SK-N-SH (cell line): ENCODE measurements at regions not wholly inside any gene's neighbourhood (a gene's known extent, or its start where the extent isn't known, plus 50 kb on each side); places are given as distances from the start of the nearest gene placed in this dataset.

Experiments used
- CTCF ChIA-PET: fragments of 300-600, 350-600 bp; formaldehyde crosslinking; extraction: SDS; loops from one replicate; lab custom pipeline; 2021; lab: Yijun Ruan, JAX
- POLR2A ChIA-PET: fragments of 350-600 bp; sonication (Branson Sonifier 250); formaldehyde crosslinking; extraction: SDS; loops from one replicate; lab custom pipeline; 2020; ENCODE audit warnings: antibody characterized with exemption, inconsistent platforms; lab: Yijun Ruan, JAX
- DNase-seq: peaks from one replicate; pipeline ENCODE4 v3.0.0; 2012
- H2AFZ ChIP-seq: fragments of 200-600 bp; sonication (generic); 2 replicates; pipeline ENCODE4 v1.8.1; 2016; ENCODE audit warnings: antibody characterized with exemption, mild to moderate bottlenecking, low read depth
- H3F3A ChIP-seq: fragments of 200-600 bp; sonication (generic); replicated peaks from 2 replicates; pipeline ENCODE3; 2016; ENCODE audit warnings: antibody characterized with exemption, mild to moderate bottlenecking; ENCODE audit not compliant: insufficient read depth
- H3K27ac ChIP-seq, 2 experiments: fragments of 200-500 bp in 1 of 2; fragments of 200-600 bp in 1 of 2; sonication (Bioruptor generic) in 1 of 2; sonication (generic), shearing (Covaris generic) in 1 of 2; 2 replicates each; pipeline versions ENCODE4 v1.5.1 to v1.6.1; 2014 to 2016; ENCODE audit warnings: low read depth in 2 of 2, inconsistent platforms in 1 of 2, low read length in 1 of 2, mild to moderate bottlenecking in 1 of 2, mixed read lengths in 1 of 2
- H3K27me3 ChIP-seq: fragments of 200-600 bp; sonication (generic), shearing (Covaris generic); 2 replicates; pipeline ENCODE4 v1.6.1; 2016; ENCODE audit warnings: mixed run types; ENCODE audit not compliant: insufficient read depth
- H3K36me3 ChIP-seq, 2 experiments: fragments of 200-500 bp in 1 of 2; fragments of 200-600 bp in 1 of 2; sonication (Bioruptor generic) in 1 of 2; sonication (generic) in 1 of 2; replicated peaks in 1 of 2; 2 replicates each; pipeline versions ENCODE3 to v1.5.1; 2014 to 2016; ENCODE audit warnings: low read length in 1 of 2, mild to moderate bottlenecking in 1 of 2; ENCODE audit not compliant: insufficient read depth in 2 of 2, control insufficient read depth in 1 of 2
- H3K4me1 ChIP-seq, 2 experiments: fragments of 200-500 bp in 1 of 2; fragments of 200-600 bp in 1 of 2; sonication (Bioruptor generic) in 1 of 2; sonication (generic), shearing (Covaris generic) in 1 of 2; 2 replicates each; pipeline versions ENCODE4 v1.5.1 to v1.6.1; 2014 to 2016; ENCODE audit warnings: low read depth in 1 of 2, low read length in 1 of 2, mixed run types in 1 of 2; ENCODE audit not compliant: insufficient read depth in 2 of 2, control insufficient read depth in 1 of 2
- H3K4me2 ChIP-seq: fragments of 200-600 bp; sonication (generic), shearing (Covaris generic); 2 replicates; pipeline ENCODE4 v1.6.1; 2017; ENCODE audit warnings: mixed run types
- H3K4me3 ChIP-seq, 2 experiments: fragments of 200-500 bp in 1 of 2; fragments of 200-600 bp in 1 of 2; sonication (Bioruptor generic) in 1 of 2; sonication (generic), shearing (Covaris generic) in 1 of 2; 2 replicates each; pipeline versions ENCODE4 v1.5.1 to v1.8.1; 2014 to 2016; ENCODE audit warnings: low read depth in 2 of 2, inconsistent platforms in 1 of 2, low read length in 1 of 2, mild to moderate bottlenecking in 1 of 2, mixed read lengths in 1 of 2, moderate library complexity in 1 of 2
- H3K79me2 ChIP-seq: fragments of 200-600 bp; sonication (generic); 2 replicates; pipeline ENCODE4 v1.8.1; 2017; ENCODE audit warnings: mild to moderate bottlenecking; ENCODE audit not compliant: insufficient read depth
- H3K9ac ChIP-seq: fragments of 200-600 bp; sonication (generic); 2 replicates; pipeline ENCODE4 v1.6.1; 2017; ENCODE audit warnings: mixed run types
- H3K9me2 ChIP-seq: fragments of 200-600 bp; sonication (generic); 2 replicates; pipeline ENCODE4 v1.6.1; 2017; ENCODE audit warnings: mixed run types
- H3K9me3 ChIP-seq: fragments of 200-600 bp; sonication (generic); 2 replicates; pipeline ENCODE4 v1.6.1; 2017; ENCODE audit warnings: mixed run types, mild to moderate bottlenecking, moderate library complexity
- H4K20me1 ChIP-seq: fragments of 200-600 bp; sonication (generic); 2 replicates; pipeline ENCODE4 v1.6.1; 2017; ENCODE audit warnings: mild to moderate bottlenecking, mixed run types; ENCODE audit not compliant: insufficient read depth
- EP300 ChIP-seq, 2 experiments: IDR thresholded peaks; 2 replicates each; pipeline versions ENCODE4 v1.4.0 to v1.6.1; 2012; ENCODE audit warnings: borderline replicate concordance in 1 of 2, low read depth in 1 of 2, low read length in 1 of 2
- EZH2phosphoT487 ChIP-seq: fragments of 200-600 bp; sonication (generic); IDR thresholded peaks from 2 replicates; pipeline ENCODE4 v1.6.1; 2017; ENCODE audit warnings: low read depth, mixed run types, mild to moderate bottlenecking, antibody characterized with exemption, moderate library complexity, borderline replicate concordance
- FOSL2 ChIP-seq: IDR thresholded peaks from 2 replicates; pipeline ENCODE4 v1.4.0; 2012; ENCODE audit warnings: low read depth, mild to moderate bottlenecking, moderate library complexity, borderline replicate concordance
- FOXM1 ChIP-seq: IDR thresholded peaks from 2 replicates; pipeline ENCODE4 v1.4.0; 2012; ENCODE audit warnings: low read depth, mild to moderate bottlenecking
- GABPA ChIP-seq: IDR thresholded peaks from 2 replicates; pipeline ENCODE4 v1.4.0; 2012; ENCODE audit warnings: low read depth, mild to moderate bottlenecking
- MEF2A ChIP-seq: IDR thresholded peaks from 2 replicates; pipeline ENCODE4 v1.4.0; 2012; ENCODE audit warnings: low read depth, borderline replicate concordance
- MXI1 ChIP-seq: IDR thresholded peaks from 2 replicates; pipeline ENCODE4 v1.6.1; 2012; ENCODE audit warnings: mild to moderate bottlenecking, low read depth, low read length, improper control_type of control experiment
- NFIC ChIP-seq: IDR thresholded peaks from 2 replicates; pipeline ENCODE4 v1.4.0; 2012; ENCODE audit warnings: borderline replicate concordance
- RCOR1 ChIP-seq: fragments of 150-350 bp; IDR thresholded peaks from 2 replicates; pipeline ENCODE4 v1.6.1; 2017; ENCODE audit warnings: antibody characterized with exemption, low read length
- RFX5 ChIP-seq: IDR thresholded peaks from 2 replicates; pipeline ENCODE4 v1.6.1; 2012; ENCODE audit warnings: mild to moderate bottlenecking, improper control_type of control experiment, low read length
- RXRA ChIP-seq: IDR thresholded peaks from 2 replicates; pipeline ENCODE4 v1.4.0; 2012; ENCODE audit warnings: low read depth, mild to moderate bottlenecking, borderline replicate concordance
- SIN3A ChIP-seq: IDR thresholded peaks from 2 replicates; pipeline ENCODE4 v1.6.1; 2012; ENCODE audit warnings: low read depth, mild to moderate bottlenecking, low read length, moderate library complexity, borderline replicate concordance
- SMC3 ChIP-seq: IDR thresholded peaks from 2 replicates; pipeline ENCODE4 v1.6.1; 2012; ENCODE audit warnings: low read depth, low read length, improper control_type of control experiment
- TAF1 ChIP-seq: IDR thresholded peaks from 2 replicates; pipeline ENCODE4 v1.6.1; 2012; ENCODE audit warnings: low read depth, mild to moderate bottlenecking, low read length, moderate library complexity, borderline replicate concordance
- YY1 ChIP-seq: IDR thresholded peaks from 2 replicates; pipeline ENCODE4 v1.4.0; 2012; ENCODE audit warnings: low read depth, mild to moderate bottlenecking
- TF ChIP-seq, protein P1 (sequence below): IDR thresholded peaks from 2 replicates; pipeline ENCODE4 v1.4.0; 2012; ENCODE audit warnings: low read depth
- TF ChIP-seq, protein P2 (sequence below): fragments of 150-350 bp; IDR thresholded peaks from 2 replicates; pipeline ENCODE4 v1.6.1; 2017; ENCODE audit warnings: antibody characterized with exemption, low read length, low read depth, borderline replicate concordance
- TF ChIP-seq, protein P3 (sequence below): fragments of 200-600 bp; sonication (generic); IDR thresholded peaks from 2 replicates; pipeline ENCODE4 v1.6.1; 2017; ENCODE audit warnings: antibody characterized with exemption, mild to moderate bottlenecking, moderate library complexity

DNA sequence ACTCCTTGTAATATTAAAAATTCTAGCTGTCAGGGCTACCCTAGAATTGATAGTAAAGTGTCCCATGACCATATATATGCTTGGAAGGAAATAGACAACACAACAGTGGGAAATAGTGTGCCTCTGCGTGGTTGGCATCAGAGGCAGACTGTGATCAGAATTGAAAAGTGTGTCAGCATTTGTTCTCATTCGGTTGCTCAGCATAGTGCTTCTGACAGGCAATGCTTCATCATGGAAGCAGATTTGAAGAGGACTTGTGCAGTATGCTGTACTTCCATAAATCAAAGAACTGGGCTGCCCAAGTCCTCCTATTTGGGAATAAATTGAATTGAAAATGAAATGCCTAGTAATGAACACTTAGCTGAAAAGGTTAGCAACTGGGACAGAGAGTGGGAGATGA is 435.7 kb downstream of the DIPK2A start (continued):
- TF ChIP-seq EZH2phosphoT487: no peak
- TF ChIP-seq GABPA: no peak
- no peak for TF ChIP-seq MXI1
- TF ChIP-seq EP300 (IDR thresholded peaks at IDR 0.05; ENCODE audit: borderline replicate concordance in 1 of 2, low read depth in 1 of 2, low read length in 1 of 2): no peak
- no peak for TF ChIP-seq RCOR1

DNA sequence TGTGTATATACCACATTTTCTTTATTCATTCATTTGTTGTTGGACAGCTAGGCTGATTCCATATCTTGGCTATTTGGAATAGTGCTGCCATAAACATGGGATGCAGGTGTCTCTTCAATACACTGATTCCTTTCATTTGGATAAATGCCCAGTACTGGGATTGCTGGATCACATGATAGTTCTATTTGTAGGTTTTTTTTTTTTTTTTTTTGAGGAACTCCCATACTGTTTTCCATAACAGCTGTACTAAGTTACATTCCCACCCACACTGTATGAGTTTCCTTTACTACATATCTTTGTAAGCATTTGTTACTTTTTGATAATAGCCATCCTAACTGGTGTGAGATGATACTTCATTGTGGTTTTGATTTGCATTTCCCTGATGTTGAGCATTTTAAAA is 437.7 kb downstream of the DIPK2A start:
- Histone ChIP-seq H3K4me1 (no peaks in the 10 kb centered on the region), H3K9me2 (no peaks in the 10 kb centered on the region), H3K9ac (no peak overlapping the region), H2AFZ (no peak overlapping the region), H3K4me2 (no peak overlapping the region), H3K79me2 (no peaks in the 10 kb centered on the region), H4K20me1 (no peaks in the 10 kb centered on the region), H3K36me3 (no peaks in the 10 kb centered on the region), H3K4me3 (no peak overlapping the region), H3F3A (no peaks in the 10 kb centered on the region), H3K9me3 (no peaks in the 10 kb centered on the region), H3K27ac (no peak overlapping the region), H3K27me3 (no peaks in the 10 kb centered on the region)
- ChIA-PET POLR2A (no interaction called here), CTCF (no interaction called here)
- no peak for DNase-seq
- TF ChIP-seq FOSL2 (no peak), MEF2A (no peak), NFIC (no peak), RXRA (no peak), EP300 (IDR thresholded peaks at IDR 0.05; ENCODE audit: borderline replicate concordance in 1 of 2, low read depth in 1 of 2, low read length in 1 of 2) (no peak), SIN3A (no peak), YY1 (no peak), GABPA (no peak), FOXM1 (no peak), EZH2phosphoT487 (no peak), RFX5 (no peak), TAF1 (no peak), SMC3 (no peak)
- TF ChIP-seq, protein P1, sequence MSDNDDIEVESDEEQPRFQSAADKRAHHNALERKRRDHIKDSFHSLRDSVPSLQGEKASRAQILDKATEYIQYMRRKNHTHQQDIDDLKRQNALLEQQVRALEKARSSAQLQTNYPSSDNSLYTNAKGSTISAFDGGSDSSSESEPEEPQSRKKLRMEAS: no peak
- TF ChIP-seq, protein P2, sequence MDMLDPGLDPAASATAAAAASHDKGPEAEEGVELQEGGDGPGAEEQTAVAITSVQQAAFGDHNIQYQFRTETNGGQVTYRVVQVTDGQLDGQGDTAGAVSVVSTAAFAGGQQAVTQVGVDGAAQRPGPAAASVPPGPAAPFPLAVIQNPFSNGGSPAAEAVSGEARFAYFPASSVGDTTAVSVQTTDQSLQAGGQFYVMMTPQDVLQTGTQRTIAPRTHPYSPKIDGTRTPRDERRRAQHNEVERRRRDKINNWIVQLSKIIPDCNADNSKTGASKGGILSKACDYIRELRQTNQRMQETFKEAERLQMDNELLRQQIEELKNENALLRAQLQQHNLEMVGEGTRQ: no peak
- TF ChIP-seq, protein P3, sequence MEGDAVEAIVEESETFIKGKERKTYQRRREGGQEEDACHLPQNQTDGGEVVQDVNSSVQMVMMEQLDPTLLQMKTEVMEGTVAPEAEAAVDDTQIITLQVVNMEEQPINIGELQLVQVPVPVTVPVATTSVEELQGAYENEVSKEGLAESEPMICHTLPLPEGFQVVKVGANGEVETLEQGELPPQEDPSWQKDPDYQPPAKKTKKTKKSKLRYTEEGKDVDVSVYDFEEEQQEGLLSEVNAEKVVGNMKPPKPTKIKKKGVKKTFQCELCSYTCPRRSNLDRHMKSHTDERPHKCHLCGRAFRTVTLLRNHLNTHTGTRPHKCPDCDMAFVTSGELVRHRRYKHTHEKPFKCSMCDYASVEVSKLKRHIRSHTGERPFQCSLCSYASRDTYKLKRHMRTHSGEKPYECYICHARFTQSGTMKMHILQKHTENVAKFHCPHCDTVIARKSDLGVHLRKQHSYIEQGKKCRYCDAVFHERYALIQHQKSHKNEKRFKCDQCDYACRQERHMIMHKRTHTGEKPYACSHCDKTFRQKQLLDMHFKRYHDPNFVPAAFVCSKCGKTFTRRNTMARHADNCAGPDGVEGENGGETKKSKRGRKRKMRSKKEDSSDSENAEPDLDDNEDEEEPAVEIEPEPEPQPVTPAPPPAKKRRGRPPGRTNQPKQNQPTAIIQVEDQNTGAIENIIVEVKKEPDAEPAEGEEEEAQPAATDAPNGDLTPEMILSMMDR: no peak
